Nephron (organoid): ENCODE measurements at regions not wholly inside any gene's neighbourhood (a gene's known extent, or its start where the extent isn't known, plus 50 kb on each side); places are given as distances from the start of the nearest gene placed in this dataset.

Source experiments
- H3K27ac Mint-ChIP-seq, 3 experiments: 2 replicates each; pipeline ENCODE4 v1.8.0; 2020; ENCODE audit warnings: mixed read lengths in 3 of 3, mild to moderate bottlenecking in 2 of 3, moderate library complexity in 1 of 3
- H3K27me3 Mint-ChIP-seq: 2 replicates; pipeline ENCODE4 v1.8.0; 2021; ENCODE audit warnings: low read depth, mild to moderate bottlenecking, moderate library complexity, mixed read lengths
- H3K36me3 Mint-ChIP-seq: 2 replicates; pipeline ENCODE4 v1.8.0; 2020; ENCODE audit warnings: low read depth, mixed read lengths
- H3K4me1 Mint-ChIP-seq: 2 replicates; pipeline ENCODE4 v1.8.0; 2020; ENCODE audit warnings: mixed read lengths
- H3K4me3 Mint-ChIP-seq, 3 experiments: 2 replicates each; pipeline ENCODE4 v1.8.0; 2020; ENCODE audit warnings: mild to moderate bottlenecking in 3 of 3, mixed read lengths in 3 of 3, moderate library complexity in 2 of 3
- H3K9me3 Mint-ChIP-seq: 2 replicates; pipeline ENCODE4 v1.8.0; 2020; ENCODE audit warnings: mixed read lengths
- TF ChIP-seq, protein P1 (sequence below), 3 experiments: fragments of 200-600 bp; sonication (generic); IDR thresholded peaks; one replicate each; pipeline ENCODE4 v1.5.0; 2021; ENCODE audit warnings: antibody characterized with exemption in 3 of 3; ENCODE audit not compliant: unreplicated experiment in 3 of 3

DNA sequence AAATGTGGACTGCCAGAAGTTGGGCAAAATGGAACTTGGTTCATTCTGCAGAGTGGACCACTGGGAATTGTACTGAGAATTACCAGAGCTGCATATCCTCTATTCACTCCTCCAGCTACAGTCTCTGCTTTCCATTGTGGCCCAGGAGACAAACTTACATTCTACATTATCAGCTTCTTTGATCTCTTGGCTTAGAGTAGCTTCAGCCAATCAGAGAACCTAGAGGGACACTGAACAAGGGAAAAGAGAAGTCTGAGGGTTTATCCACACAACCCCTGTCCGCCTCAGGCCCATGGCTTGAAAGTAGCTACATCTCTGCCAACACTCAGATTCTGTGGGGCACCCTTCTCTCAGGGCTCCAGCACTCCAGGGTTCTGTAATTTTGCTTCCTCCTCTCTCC, 251.1 kb downstream of the TRIB2 start:
- Mint-ChIP-seq H3K27ac (peak overlapping the region in 1 of 3 experiments; percentile 1), H3K9me3 (peaks cover 7% of the 10 kb centered on the region), H3K36me3 (no peaks in the 10 kb centered on the region), H3K4me1 (peaks cover 5% of the 10 kb centered on the region), H3K27me3 (peaks cover 3% of the 10 kb centered on the region), H3K4me3 (no peak overlapping the region)
- TF ChIP-seq, protein P1, sequence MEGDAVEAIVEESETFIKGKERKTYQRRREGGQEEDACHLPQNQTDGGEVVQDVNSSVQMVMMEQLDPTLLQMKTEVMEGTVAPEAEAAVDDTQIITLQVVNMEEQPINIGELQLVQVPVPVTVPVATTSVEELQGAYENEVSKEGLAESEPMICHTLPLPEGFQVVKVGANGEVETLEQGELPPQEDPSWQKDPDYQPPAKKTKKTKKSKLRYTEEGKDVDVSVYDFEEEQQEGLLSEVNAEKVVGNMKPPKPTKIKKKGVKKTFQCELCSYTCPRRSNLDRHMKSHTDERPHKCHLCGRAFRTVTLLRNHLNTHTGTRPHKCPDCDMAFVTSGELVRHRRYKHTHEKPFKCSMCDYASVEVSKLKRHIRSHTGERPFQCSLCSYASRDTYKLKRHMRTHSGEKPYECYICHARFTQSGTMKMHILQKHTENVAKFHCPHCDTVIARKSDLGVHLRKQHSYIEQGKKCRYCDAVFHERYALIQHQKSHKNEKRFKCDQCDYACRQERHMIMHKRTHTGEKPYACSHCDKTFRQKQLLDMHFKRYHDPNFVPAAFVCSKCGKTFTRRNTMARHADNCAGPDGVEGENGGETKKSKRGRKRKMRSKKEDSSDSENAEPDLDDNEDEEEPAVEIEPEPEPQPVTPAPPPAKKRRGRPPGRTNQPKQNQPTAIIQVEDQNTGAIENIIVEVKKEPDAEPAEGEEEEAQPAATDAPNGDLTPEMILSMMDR (IDR thresholded peaks at IDR 0.05; ENCODE audit: unreplicated experiment in 3 of 3) = no peak

DNA sequence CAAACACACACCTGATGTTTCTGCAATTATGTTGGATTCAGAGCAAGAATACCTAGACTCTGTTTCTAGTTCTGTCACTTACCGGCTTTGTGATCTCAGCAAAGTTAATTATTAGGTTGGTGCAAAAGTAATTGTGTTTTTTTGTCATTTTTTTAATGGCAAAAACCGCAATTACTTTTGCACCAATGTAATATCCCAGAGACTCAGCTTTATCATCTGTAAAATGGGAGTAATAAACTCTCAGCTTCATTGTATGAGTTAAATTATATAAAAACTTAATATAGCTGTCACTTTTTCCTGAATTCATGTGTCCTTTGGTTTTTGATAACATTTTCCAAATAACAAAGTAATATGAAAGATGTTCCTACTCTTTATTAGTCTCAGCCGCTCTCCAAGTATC, 251.7 kb downstream of the TRIB2 start:
- TF ChIP-seq, protein P1 (IDR thresholded peaks at IDR 0.05; ENCODE audit: unreplicated experiment in 3 of 3) = no peak
- peaks cover 5% of the 10 kb centered on the region for H3K4me1 Mint-ChIP-seq
- H3K9me3 Mint-ChIP-seq = peaks cover 7% of the 10 kb centered on the region
- no peak overlapping the region for H3K4me3 Mint-ChIP-seq
- no peak overlapping the region for H3K27ac Mint-ChIP-seq
- no peaks in the 10 kb centered on the region for H3K36me3 Mint-ChIP-seq
- peaks cover 3% of the 10 kb centered on the region for H3K27me3 Mint-ChIP-seq

- no peak overlapping the region for H3K4me3 Mint-ChIP-seq
- no peak overlapping the region for H3K27ac Mint-ChIP-seq
- H3K4me1 Mint-ChIP-seq = no peaks in the 10 kb centered on the region
- no peaks in the 10 kb centered on the region for H3K36me3 Mint-ChIP-seq
- peaks cover 11% of the 10 kb centered on the region for H3K9me3 Mint-ChIP-seq
- peaks cover 3% of the 10 kb centered on the region for H3K27me3 Mint-ChIP-seq
- TF ChIP-seq, protein P1 (IDR thresholded peaks at IDR 0.05; ENCODE audit: unreplicated experiment in 3 of 3) = no peak
These were observed 254.1 kb downstream of the TRIB2 start for GRCh38 chr2:12970861-12971260.

- Mint-ChIP-seq H3K36me3 (no peaks in the 10 kb centered on the region), H3K4me1 (no peaks in the 10 kb centered on the region), H3K9me3 (peaks cover 11% of the 10 kb centered on the region), H3K4me3 (no peak overlapping the region), H3K27me3 (peaks cover 3% of the 10 kb centered on the region), H3K27ac (no peak overlapping the region)
- TF ChIP-seq, protein P1 (IDR thresholded peaks at IDR 0.05; ENCODE audit: unreplicated experiment in 3 of 3) = no peak
These were observed 255.0 kb downstream of the TRIB2 start for GRCh38 chr2:12971581-12972365.

GRCh38 chr2:12978066-12978835, 261.5 kb downstream of the TRIB2 start:
- Mint-ChIP-seq H3K9me3 (peaks cover 4% of the 10 kb centered on the region), H3K27me3 (no peaks in the 10 kb centered on the region), H3K36me3 (no peaks in the 10 kb centered on the region), H3K4me3 (no peak overlapping the region), H3K4me1 (no peaks in the 10 kb centered on the region), H3K27ac (no peak overlapping the region)
- TF ChIP-seq, protein P1 (IDR thresholded peaks at IDR 0.05; ENCODE audit: unreplicated experiment in 3 of 3) = no peak
